Globus pallidus (tissue), 1 donor: ENCODE measurements at regions not wholly inside any gene's neighbourhood (a gene's known extent, or its start where the extent isn't known, plus 50 kb on each side); places are given as distances from the start of the nearest gene placed in this dataset.

Experiments used
- DNase-seq: peaks from one replicate; pipeline ENCODE4 v3.0.0-alpha.2; 2015; ENCODE audit warnings: low spot score

GRCh38 chr6:165877192-165877591, 214.2 kb upstream of the PDE10A start:
- DNase-seq = no peak

GRCh38 chr6:165876588-165876987, 213.5 kb upstream of the PDE10A start:
- DNase-seq = no peak

GRCh38 chr6:165875946-165876345, 212.9 kb upstream of the PDE10A start:
- no peak for DNase-seq

- no peak for DNase-seq
These were observed 210.9 kb upstream of the PDE10A start for GRCh38 chr6:165873976-165874375.

GRCh38 chr6:165872811-165873210, 209.8 kb upstream of the PDE10A start:
- no peak for DNase-seq

GRCh38 chr6:165872311-165872710, 209.3 kb upstream of the PDE10A start:
- DNase-seq = peak; percentile 31

- no peak for DNase-seq
These were observed 208.5 kb upstream of the PDE10A start for GRCh38 chr6:165871571-165871970.

- no peak for DNase-seq
These were observed 206.5 kb upstream of the PDE10A start for GRCh38 chr6:165869526-165869925.

GRCh38 chr6:165864925-165865324, 201.9 kb upstream of the PDE10A start:
- no peak for DNase-seq

- DNase-seq = no peak
These were observed 201.2 kb upstream of the PDE10A start for GRCh38 chr6:165864218-165864617.

GRCh38 chr6:165863801-165864200, 200.8 kb upstream of the PDE10A start:
- DNase-seq = no peak

GRCh38 chr6:165862813-165863212, 199.8 kb upstream of the PDE10A start:
- DNase-seq = no peak

- DNase-seq = no peak
These were observed 198.2 kb upstream of the PDE10A start for GRCh38 chr6:165861226-165861625.

GRCh38 chr6:165858586-165858985, 195.5 kb upstream of the PDE10A start:
- no peak for DNase-seq

- DNase-seq = no peak
These were observed 192.8 kb upstream of the PDE10A start for GRCh38 chr6:165855856-165856255.

GRCh38 chr6:165854863-165855593, 192.0 kb upstream of the PDE10A start:
- no peak for DNase-seq

- DNase-seq = no peak
These were observed 191.2 kb upstream of the PDE10A start for GRCh38 chr6:165854061-165854862.

- DNase-seq = no peak
These were observed 189.6 kb upstream of the PDE10A start for GRCh38 chr6:165852676-165853075.

GRCh38 chr6:165850434-165851019, 187.5 kb upstream of the PDE10A start:
- peak; percentile 60 for DNase-seq

- no peak for DNase-seq
These were observed 186.7 kb upstream of the PDE10A start for GRCh38 chr6:165849534-165850430.

GRCh38 chr6:165848086-165848426, 185.0 kb upstream of the PDE10A start:
- DNase-seq = no peak

- DNase-seq = no peak
These were observed 184.5 kb upstream of the PDE10A start for GRCh38 chr6:165847407-165848085.
